ENCODE measurements at regions not wholly inside any gene's neighbourhood (a gene's known extent, or its start where the extent isn't known, plus 50 kb on each side); places are given as distances from the start of the nearest gene placed in this dataset.
"Not testable (repeated sequence)": the region's sequence is repeated elsewhere in the genome, so short reads cannot be mapped to it uniquely, and the experiment has no call there.

DNA sequence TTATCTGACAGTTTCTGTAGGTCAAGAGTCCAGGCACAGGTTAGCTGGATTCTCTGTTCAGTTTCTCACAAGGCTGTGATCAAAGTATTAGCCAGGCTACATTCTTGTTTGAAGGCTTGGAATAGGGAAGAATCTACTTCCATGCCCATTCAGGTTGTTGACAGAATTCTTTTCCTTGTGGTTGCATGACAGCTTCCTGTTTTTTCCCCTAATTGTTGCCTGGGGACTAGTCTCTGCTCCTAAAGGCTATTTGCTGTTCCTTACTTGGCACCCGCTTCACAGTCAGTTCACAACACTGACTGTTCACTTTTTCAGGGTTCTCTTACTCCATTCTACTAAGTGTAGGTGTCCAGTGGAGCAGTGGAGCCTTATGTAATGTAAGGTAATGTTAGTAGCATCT lies 115.4 kb upstream of the GBE1 start:
- DNase-seq, result no peak

DNA sequence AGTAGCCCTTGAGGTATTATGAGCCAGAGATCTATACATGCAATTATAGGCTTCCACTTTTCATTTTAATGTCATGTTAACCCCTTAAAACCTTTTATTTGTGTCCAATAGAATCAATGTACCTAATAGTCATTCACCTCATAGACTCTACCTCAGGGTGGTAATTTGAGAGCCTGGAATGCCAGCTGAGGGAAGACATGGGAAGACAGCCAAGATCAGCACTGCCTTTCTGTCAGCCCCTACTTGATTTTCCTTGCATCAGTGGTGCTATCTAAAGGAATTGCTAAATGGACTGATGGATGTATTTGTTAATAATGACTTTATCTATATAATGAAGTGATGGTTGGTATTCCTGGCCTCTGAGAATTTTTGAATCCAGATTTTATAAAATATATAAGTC lies 113.3 kb upstream of the GBE1 start:
- DNase-seq, result no peak

DNA sequence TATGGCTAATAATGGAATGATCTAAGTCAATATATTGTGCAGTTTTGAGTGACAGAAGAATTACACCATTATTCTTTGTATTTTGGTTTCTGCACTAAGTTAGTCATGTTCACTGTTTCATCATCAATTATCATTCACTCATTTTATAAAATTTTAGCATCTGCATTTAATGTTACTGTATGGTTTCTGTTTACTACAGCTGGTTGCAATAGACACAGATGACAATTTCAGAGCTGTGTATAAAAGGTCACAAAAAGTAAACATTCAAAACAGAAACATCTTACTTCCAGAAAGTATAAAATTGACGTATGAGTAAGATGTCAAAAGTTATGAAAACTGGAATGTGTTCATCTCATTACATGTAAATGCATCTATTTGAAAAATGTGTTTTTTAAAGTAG lies 111.1 kb upstream of the GBE1 start:
- no peak for DNase-seq

DNA sequence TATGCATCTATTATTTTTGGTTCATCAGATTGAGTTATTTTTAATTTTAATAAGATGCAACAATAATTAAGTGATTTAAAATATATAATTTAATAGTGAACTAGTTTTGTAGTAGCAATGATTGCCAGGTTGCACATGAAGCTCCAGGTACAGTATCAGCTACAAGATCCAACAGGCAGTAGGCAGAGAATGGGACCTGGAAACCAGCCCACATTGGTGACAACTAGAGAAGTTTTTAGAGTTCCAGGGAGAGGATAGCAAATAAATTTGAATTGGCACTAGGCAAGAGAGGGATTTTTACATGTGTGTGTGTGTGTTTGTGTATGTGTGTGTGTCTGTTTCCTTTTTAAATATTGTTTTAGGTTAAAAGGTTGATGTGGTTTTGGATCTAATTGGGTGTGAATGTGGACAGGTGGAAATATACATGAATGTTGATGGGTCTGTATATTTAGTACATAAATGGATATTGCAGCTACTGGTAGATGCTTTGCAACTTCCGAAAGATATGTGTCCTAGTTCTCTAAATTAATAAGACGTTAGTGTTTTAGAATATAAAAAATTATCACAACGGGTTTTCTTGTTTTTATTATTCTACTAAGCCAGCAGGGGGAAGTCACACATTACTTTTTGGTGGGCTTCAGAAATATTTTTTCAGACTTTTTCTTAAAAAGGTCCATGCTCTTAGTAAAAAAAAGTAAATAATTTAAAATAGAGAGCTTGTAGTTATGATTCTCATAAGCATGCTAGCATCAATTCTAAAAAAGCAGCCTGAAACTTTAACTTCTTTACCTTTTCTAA lies 110.1 kb upstream of the GBE1 start:
- no peak for DNase-seq

DNA sequence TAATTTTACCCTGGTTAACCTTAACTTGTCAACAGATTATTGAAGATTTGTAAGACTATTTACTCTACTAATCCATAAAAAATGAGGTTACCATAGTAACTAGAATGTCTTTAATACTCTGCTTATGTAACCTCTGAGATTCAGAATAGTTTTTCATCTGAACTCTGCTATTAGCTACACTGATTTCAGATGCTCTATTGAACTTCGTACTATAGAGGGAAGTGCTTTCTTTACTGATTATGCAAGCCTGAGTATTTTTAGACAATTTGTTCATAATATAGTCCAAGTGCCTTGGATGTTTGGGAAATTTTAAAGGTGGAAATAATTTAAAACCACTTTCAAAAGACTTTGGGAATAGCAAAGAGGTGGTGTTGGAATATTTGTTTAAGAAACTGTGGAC lies 107.9 kb upstream of the GBE1 start:
- DNase-seq, result no peak

DNA sequence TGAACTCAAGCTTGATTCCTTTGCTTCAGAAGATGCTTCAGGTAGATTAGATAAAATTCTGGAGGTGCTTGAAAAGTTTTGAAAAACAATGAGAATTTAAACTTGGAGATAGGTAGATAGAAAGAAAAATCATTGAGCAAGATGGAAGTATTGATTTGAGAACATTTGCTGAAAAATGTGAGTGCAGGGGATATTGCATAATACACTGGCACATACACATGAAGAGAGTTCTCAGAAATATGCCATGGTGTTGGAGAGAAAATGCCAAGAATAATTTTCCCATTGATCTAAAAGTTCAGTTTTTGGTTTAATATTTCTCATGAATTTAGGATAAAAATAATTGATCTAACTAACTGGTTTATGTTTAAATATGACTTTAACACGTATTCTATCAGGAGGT lies 107.2 kb upstream of the GBE1 start:
- DNase-seq, result no peak

DNA sequence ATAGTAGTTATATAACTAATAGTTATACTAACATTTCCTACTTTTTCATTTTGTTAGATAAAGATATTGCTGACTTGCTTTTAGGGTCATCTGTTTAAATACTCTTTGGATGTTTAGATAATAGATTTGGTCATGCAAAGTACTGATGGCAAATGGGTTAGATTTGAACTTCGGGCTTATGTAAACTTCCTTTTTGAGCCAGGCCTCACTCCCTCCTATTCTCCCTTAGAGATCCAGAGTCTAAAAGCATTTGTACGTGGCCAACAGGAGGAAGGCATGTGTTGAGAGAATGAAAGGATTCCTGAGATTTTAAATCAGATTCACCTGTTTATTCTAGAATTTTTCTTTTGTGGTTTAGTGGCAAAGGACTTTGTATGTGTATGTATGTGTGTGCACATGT lies 106.4 kb upstream of the GBE1 start:
- no peak for DNase-seq

DNA sequence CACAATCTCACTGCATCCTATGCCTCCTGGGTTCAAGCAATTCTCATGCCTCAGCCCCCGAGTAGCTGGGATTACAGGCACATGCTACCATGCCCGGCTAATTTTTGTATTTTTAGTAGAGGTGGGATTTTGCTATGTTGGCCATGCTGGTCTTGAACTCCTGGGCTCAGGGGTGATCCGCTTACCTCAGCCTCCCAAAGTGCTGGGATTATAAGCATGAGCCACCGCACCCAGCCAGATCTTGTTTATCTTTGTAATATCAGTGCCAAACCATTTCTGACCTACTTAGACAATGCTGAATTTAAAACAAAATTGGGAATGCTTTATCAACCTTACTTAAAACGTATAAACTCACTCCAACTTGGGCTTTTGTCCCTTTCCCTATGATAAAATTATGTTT lies 103.7 kb upstream of the GBE1 start:
- DNase-seq, result not testable (repeated sequence)

DNA sequence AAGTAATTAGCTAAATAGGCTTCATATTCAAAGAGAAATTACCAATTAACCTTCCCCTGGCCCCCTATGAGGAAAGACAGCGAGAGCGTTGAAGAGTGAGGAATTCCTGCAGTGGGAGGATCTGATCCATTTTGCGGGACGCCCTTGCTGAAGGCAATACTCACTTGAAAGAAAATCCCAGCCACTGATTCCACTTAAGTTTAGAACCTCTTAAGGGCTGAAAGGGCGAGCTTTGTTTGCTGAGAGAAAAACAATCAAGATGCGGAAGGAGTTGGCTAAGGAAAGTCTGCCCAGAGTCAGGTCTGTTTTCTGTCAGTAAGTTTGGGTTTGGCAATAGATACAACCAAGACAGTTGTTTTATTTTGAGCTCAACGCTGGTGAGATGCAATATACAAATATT lies 102.8 kb upstream of the GBE1 start:
- DNase-seq, result no peak

DNA sequence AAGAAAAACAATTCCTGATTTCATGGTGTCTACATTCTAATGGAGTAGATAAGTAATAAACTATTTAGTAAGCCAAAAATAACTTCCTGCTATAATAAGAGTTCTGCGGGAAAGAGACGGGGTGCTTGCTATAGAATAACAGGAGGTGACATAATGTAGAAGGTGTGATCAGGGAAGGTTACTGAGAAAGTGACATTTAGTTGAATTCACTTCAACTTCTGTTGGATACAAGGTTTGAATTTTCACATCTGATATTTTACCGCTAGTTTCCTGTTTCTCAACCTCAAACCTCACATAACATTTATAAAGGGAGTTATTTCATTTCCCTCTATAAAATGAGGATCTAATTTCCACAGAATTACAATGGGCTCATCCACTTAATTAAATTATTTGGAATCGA lies 102.3 kb upstream of the GBE1 start:
- DNase-seq, result no peak

DNA sequence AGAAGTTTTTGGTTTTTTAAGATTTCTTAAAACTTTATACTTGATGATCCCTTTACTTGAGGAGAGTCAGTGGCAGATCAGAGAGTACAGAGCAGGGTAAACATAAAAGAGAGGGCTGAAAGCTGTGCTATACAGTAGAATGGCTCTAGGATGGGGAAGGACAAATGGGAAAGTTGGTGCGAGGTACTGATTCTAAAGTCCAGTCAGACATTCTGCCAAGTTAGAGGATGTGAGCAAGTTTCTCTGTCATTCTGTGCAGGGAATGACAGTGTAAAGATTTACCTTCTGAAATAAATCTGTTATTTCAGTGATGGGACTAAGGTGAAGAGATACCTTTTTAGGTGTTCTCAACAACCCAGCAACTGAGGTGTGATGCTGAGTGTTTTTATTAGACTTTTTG lies 100.1 kb upstream of the GBE1 start:
- DNase-seq, result no peak

DNA sequence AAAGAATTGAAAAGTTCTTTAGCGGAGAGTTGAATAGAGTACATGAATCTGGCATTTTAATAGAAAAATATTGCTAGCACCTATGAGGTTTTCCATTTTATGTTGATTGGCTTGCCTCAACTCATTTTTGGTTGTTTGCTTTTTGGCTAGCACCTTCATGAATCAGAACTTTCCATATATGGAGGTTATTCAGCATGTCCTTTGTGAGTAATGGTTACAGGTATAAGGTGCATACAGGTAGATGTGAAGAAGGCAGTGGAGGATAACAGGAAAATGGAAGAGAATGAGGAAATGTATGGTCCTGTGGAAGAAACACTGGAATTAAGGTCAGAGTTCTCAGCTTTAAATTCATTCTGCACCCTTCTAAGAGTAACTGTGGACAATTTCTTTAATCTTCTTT lies 98.1 kb upstream of the GBE1 start:
- DNase-seq, result no peak

DNA sequence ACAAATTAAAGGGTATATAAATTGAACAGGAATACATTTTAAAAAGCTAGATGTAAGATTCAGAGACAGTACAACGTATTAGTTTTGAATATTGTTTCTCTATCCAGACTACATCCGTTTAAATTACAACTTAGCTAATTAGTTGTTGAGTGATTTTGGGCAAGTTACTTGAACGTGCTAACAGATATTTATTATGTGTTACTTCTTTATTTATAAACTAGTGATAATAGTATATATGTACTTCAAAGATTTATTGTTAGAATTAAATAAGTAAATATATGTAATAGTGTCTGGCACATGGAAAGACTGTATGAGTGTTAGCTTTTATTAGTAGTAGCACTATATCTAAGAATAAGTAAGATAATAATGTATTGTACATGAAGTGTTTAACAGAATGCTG lies 92.0 kb upstream of the GBE1 start:
- DNase-seq, result no peak

DNA sequence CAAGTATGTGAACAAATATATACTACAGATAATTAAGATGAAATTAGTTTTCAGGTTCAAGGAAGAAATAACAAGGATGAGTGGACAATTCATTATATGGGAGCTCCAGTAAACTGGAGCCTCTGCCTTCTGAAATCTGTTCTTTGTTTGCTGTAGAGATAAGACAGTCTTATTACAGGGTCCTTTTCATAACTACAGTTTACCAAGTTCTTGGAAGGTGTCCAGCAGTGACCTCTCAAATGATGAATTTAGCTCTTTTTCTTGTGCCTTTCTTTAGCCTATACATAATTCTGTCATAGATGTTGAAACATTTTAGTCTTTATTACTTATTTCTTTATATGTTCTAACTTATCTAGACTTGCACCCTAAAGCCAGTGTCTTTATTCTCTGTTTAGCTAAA lies 89.7 kb upstream of the GBE1 start:
- no peak for DNase-seq

DNA sequence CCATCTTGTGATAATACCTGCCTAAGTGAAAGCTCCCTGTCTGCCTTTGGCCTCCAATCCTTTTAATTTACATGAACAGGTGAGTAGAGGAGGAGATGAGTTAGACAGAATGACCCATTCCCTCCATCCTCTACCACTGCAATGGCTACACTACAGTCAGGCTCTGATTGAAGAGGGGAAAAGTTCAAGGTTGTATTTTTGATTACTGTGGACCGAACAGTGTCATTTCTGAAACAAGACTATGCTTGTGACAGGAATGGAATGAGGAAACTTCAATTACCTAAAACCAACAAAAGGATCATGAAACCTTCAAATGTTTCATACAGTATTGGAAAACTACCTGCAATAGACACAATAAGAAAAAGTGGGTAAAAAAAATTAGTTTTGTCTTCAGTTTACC lies 85.5 kb upstream of the GBE1 start:
- no peak for DNase-seq

DNA sequence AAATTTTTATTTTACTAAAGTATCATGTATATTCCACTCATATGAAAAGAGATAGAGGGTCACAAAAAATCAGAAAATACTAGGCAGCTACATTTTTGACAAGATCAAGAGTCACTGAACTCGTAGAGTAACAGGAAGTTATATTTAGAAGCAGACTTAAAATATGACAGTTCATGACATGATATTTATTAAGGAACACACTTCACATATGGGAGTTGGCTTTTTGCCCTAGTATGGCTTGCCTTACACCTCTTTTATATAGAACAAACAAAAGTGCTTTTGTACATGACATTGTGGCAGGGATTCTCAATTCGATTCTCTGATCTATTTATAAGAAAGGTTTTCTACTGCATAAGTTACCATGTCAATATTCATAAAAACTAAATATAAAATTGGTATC lies 80.1 kb upstream of the GBE1 start:
- DNase-seq, result no peak

DNA sequence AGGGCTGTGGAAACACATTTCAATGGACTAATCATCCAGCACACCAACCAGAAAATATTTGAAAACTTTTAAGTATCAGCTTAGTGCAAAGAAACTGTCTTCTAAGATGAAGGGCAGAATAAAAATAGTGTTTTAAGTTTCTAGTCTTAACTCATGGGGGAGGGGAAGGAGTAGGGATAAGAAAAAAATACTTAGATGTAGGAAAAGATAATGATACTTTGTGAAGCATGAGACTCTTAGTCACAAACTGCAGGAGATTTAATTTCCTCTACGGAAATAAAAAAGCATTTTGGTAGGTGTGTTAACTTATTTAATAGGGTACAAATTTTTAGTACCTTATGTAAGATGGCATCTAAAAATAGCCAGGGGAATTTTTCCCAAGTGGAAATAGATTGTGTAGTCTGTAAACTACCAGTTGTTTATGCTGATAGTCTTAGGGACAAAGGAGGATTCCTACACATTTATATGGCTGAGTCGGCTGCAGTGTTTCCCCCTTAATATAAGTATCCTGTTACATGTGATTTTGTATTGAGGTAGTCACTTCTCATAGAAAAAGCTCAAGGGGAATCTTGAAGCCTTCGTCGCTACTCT lies 78.2 kb upstream of the GBE1 start:
- no peak for DNase-seq

DNA sequence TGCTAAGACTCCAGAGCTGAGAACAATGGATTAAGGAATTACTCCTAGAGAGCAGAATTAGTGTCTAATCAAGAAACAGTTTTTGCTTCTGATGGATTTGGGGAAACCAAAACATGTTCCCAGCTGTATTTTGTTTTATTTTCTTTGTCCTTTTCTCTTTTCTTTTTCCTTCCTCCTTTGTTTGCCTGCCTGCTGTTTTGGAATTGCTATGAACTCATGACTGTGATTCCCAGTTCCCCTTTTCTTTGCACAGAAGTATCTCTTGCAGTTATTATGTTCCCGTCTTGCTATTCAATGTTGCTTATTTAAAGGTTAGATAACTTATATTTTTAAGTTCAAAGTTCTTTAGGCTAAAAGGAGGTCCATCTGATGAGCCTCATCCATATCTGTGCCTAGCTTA lies 77.0 kb upstream of the GBE1 start:
- no peak for DNase-seq

DNA sequence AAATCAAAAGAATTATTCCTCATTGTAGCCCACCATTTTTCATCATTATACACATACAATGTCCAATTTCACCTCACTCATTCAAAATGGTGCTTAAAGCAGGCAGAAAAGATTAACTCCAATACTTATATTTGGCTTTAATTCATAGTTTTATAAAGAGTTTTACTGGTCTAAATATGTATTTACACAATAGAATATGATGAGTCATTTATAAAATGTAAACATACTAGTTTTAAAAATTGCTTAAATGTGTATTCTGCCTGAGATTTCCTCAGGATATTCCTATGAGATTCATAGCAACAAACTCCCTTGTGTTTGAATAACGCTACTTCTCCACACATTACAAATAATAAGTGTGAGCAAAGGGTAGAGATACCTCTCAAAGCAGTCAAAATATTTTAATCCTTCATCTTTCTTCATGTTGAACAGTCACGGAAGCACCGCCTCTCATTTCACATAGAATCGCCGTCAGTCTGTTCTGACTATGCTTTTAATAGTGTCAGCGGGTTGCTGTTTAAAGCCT lies 75.7 kb upstream of the GBE1 start:
- DNase-seq, result no peak

DNA sequence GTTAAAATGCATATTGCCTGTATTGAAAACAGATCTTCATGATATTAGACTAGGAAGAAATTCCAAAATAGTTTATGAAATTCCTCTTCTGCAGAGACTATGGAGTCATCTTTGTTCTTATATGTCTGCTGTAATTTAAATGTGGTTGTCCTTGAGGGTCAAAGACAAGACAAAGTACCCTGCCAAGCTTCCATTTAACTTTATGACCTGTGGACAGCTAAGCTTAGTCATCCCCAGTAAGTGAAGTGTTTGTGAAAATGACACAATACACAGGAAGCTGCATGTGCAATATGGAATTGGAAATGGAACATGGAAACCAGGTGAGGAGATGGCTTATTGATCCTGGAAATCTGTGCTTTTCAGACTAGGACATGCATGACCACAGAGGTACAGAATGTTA lies 68.5 kb upstream of the GBE1 start:
- DNase-seq, result no peak

DNA sequence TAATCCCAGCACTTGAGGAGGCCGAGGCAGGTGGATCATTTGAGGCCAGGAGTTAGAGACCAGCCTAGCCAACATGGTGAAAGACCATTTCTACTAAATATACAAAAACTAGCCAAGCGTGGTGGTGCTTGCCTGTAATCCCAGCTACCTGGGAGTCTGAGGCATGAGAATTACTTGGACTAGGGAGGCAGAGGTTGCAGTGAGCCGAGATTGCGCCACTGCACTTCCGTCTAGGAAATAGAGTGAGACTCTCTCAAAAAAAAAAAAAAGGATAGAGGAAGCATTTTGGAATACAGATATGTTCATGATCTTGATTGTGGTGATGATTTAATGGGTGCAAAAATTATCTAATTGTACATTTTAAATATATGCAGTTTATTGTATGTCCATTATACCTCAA lies 67.8 kb upstream of the GBE1 start:
- DNase-seq, result not testable (repeated sequence)

DNA sequence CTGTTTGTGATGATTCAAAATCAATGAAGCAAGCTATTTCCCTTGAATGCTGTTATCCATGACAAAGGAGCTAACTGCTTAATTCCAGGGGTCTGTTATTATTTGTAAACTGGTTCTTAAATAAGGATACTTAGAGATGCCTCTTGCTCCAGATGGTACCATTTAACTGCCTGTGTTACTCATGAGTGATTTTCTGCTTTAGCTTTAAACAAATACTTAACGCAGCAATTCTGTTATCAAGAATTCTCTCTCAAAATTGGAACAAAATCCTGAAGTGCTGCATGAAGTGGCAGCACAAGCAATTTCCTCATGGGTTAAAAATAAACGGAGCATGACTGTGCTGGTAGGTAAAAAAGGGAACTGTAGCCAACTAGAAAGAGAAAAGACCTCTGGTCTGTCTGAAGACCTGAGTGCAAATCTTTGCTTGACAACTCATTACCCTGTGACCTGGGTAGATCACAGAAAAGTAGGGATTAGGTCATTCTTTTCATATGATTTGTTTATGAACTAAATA lies 62.5 kb upstream of the GBE1 start:
- DNase-seq, result no peak

DNA sequence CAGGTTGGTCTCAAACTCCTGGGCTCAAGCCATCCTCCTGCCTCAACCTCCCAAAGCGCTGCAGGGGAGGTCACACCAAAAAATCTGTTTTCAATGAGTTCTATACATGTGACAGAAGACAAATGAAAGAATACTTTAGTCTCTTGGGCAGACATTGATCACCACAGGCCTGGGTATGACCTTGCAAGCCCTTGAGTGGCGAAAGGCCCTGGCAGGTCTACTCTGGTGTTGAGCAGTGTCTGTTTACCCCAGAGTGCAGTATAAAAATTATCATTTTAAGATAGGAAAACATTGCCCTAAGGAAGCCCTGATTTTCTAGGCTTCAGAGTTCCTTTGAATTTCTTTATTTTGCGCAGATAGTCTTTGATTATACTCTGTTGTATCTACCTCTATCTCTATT lies 61.6 kb upstream of the GBE1 start:
- no peak for DNase-seq

DNA sequence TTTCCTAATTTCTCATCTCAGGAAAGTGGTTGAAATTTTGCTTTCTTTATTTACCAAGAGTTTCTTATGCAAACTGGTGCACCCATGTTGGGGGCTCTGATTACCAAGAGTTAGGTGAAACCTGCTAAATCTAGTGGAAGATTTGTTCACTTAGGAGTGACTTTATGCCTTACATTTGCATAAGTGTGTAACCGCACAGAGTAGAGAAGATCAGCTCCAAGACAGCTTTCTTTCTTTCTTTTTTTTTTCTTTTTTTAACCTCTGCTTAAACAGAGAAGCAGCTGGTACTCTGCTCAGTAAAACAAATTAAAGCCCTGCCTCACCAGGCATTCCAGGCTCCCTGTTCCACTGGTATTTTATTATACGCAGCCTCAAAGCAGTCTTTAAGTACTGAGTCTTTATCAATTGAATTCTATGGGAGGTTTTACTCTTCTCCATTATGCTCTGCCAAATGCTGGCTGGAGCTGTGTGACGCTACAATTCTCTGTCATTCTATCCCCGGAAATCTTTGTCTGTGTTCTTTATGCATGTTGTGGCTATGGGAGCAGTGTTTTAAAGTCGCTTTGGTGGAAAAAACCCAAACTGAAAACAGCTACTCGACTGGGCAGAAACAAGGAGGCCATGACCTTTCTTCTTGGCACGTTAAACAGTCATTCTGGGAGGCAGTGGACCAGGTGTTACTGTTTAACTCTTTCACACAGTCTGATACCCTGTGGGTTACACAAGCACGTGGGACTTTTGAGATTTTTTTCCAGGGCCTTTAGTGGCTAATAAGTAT lies 55.2 kb upstream of the GBE1 start:
- DNase-seq, result no peak

Data from NCI-H187 (cell line).